Ectodermal cell (in vitro differentiated cells): ENCODE measurements at regions not wholly inside any gene's neighbourhood (a gene's known extent, or its start where the extent isn't known, plus 50 kb on each side); places are given as distances from the start of the nearest gene placed in this dataset.
"Not testable (repeated sequence)": the region's sequence is repeated elsewhere in the genome, so short reads cannot be mapped to it uniquely, and the experiment has no call there.

Source experiments
- H3K27ac ChIP-seq: 2 replicates; pipeline ENCODE4 v1.7.0; 2013; ENCODE audit warnings: mild to moderate bottlenecking, low read depth, low read length; ENCODE audit not compliant: insufficient read depth, poor library complexity, severe bottlenecking
- H3K27me3 ChIP-seq: 2 replicates; pipeline ENCODE4 v1.7.0; 2013; ENCODE audit warnings: mild to moderate bottlenecking, low read length; ENCODE audit not compliant: insufficient read depth, control insufficient read depth, poor library complexity, severe bottlenecking
- H3K36me3 ChIP-seq: one replicate; pipeline ENCODE4 v1.7.0; 2013; ENCODE audit warnings: low read length; ENCODE audit not compliant: control insufficient read depth, insufficient read depth
- H3K4me1 ChIP-seq: one replicate; pipeline ENCODE4 v1.7.0; 2013; ENCODE audit warnings: low read length; ENCODE audit not compliant: control insufficient read depth, insufficient read depth
- H3K4me3 ChIP-seq: 2 replicates; pipeline ENCODE4 v1.7.0; 2013; ENCODE audit warnings: low read depth, low read length, control low read depth; ENCODE audit not compliant: insufficient read depth
- H3K9me3 ChIP-seq: 2 replicates; pipeline ENCODE4 v1.7.0; 2013; ENCODE audit warnings: mild to moderate bottlenecking, low read length, moderate library complexity; ENCODE audit not compliant: control insufficient read depth
- WGBS, 2 experiments: methylation state at CpG; one replicate each; pipeline ENCODE4 v1.1.7; 2013; ENCODE audit warnings: missing lambda C conversion rate in 2 of 2; 5-methylcytosine and 5-hydroxymethylcytosine counted together

GRCh38 chr11:134982432-134982831, 570.4 kb upstream of the B3GAT1 start:
- H3K27me3 ChIP-seq, H3K36me3 ChIP-seq, H3K27ac ChIP-seq, H3K4me3 ChIP-seq, H3K9me3 ChIP-seq: not testable (repeated sequence)
- H3K4me1 ChIP-seq, result peaks cover 16% of the 10 kb centered on the region
- WGBS, 2 experiments, result 88 to 93% methylated on average over 8 of the region's 8 CpGs

GRCh38 chr11:134981835-134982234, 569.8 kb upstream of the B3GAT1 start:
- H3K27ac ChIP-seq, result no peak overlapping the region
- no peaks in the 10 kb centered on the region for H3K9me3 ChIP-seq
- H3K4me3 ChIP-seq, result no peak overlapping the region
- 29 to 37% methylated on average over 4 of the region's 4 CpGs for WGBS, 2 experiments
- H3K36me3 ChIP-seq, result no peaks in the 10 kb centered on the region
- peaks cover 16% of the 10 kb centered on the region for H3K4me1 ChIP-seq
- H3K27me3 ChIP-seq, result no peaks in the 10 kb centered on the region

- 87 to 91% methylated on average over 12 to 13 of the region's 13 CpGs for WGBS, 2 experiments
- Histone ChIP-seq H3K9me3 (no peaks in the 10 kb centered on the region), H3K4me3 (no peak overlapping the region), H3K27me3 (no peaks in the 10 kb centered on the region), H3K36me3 (no peaks in the 10 kb centered on the region), H3K27ac (no peak overlapping the region), H3K4me1 (peaks cover 16% of the 10 kb centered on the region)
Measured at GRCh38 chr11:134980819-134981710, 569.0 kb upstream of the B3GAT1 start.

- 97 to 98% methylated on average over 6 to 12 of the region's 12 CpGs for WGBS, 2 experiments
- peaks cover 16% of the 10 kb centered on the region for H3K4me1 ChIP-seq
- not testable (repeated sequence) for H3K36me3 ChIP-seq, H3K9me3 ChIP-seq, H3K4me3 ChIP-seq, H3K27ac ChIP-seq, H3K27me3 ChIP-seq
Measured at GRCh38 chr11:134979089-134979457, 567.0 kb upstream of the B3GAT1 start.

GRCh38 chr11:134978388-134979088, 566.5 kb upstream of the B3GAT1 start:
- Histone ChIP-seq H3K4me3 (no peak overlapping the region), H3K27me3 (no peaks in the 10 kb centered on the region), H3K9me3 (no peaks in the 10 kb centered on the region), H3K27ac (no peak overlapping the region), H3K36me3 (no peaks in the 10 kb centered on the region), H3K4me1 (peaks cover 16% of the 10 kb centered on the region)
- 92 to 93% methylated on average over 20 to 21 of the region's 21 CpGs for WGBS, 2 experiments

GRCh38 chr11:134976551-134976950, 564.5 kb upstream of the B3GAT1 start:
- Histone ChIP-seq H3K27ac (no peak overlapping the region), H3K4me3 (no peak overlapping the region), H3K36me3 (no peaks in the 10 kb centered on the region), H3K9me3 (no peaks in the 10 kb centered on the region), H3K4me1 (peaks cover 8% of the 10 kb centered on the region), H3K27me3 (no peaks in the 10 kb centered on the region)
- 92 to 93% methylated on average over 7 of the region's 7 CpGs for WGBS, 2 experiments

- Histone ChIP-seq H3K36me3 (no peaks in the 10 kb centered on the region), H3K9me3 (no peaks in the 10 kb centered on the region), H3K27ac (no peak overlapping the region), H3K27me3 (no peaks in the 10 kb centered on the region), H3K4me3 (no peak overlapping the region), H3K4me1 (peaks cover 3% of the 10 kb centered on the region)
- WGBS, 2 experiments, result 95 to 98% methylated on average over 9 of the region's 9 CpGs
Measured at GRCh38 chr11:134975866-134976376, 563.9 kb upstream of the B3GAT1 start.

- Histone ChIP-seq H3K36me3 (no peaks in the 10 kb centered on the region), H3K4me1 (no peaks in the 10 kb centered on the region), H3K9me3 (no peaks in the 10 kb centered on the region), H3K27me3 (no peaks in the 10 kb centered on the region), H3K4me3 (no peak overlapping the region), H3K27ac (no peak overlapping the region)
- 94 to 95% methylated on average over 5 of the region's 5 CpGs for WGBS, 2 experiments
Measured at GRCh38 chr11:134973801-134974200, 561.8 kb upstream of the B3GAT1 start.

GRCh38 chr11:134971381-134971780, 559.3 kb upstream of the B3GAT1 start:
- WGBS, 2 experiments, result 95% methylated on average over 8 of the region's 8 CpGs
- Histone ChIP-seq H3K27me3 (no peaks in the 10 kb centered on the region), H3K4me3 (no peak overlapping the region), H3K27ac (no peak overlapping the region), H3K36me3 (no peaks in the 10 kb centered on the region), H3K9me3 (no peaks in the 10 kb centered on the region), H3K4me1 (no peaks in the 10 kb centered on the region)

- Histone ChIP-seq H3K4me1 (no peaks in the 10 kb centered on the region), H3K4me3 (no peak overlapping the region), H3K27me3 (no peaks in the 10 kb centered on the region), H3K36me3 (no peaks in the 10 kb centered on the region), H3K9me3 (no peaks in the 10 kb centered on the region), H3K27ac (no peak overlapping the region)
- 90 to 97% methylated on average over 2 of the region's 2 CpGs for WGBS, 2 experiments
Measured at GRCh38 chr11:134967746-134968145, 555.7 kb upstream of the B3GAT1 start.
